IPS-11a (cell line): ENCODE measurements at regions not wholly inside any gene's neighbourhood (a gene's known extent, or its start where the extent isn't known, plus 50 kb on each side); places are given as distances from the start of the nearest gene placed in this dataset.
"Not testable (repeated sequence)": the region's sequence is repeated elsewhere in the genome, so short reads cannot be mapped to it uniquely, and the experiment has no call there.

Source experiments
- H3K4me3 ChIP-seq: one replicate; pipeline ENCODE4 v1.5.1; 2013; ENCODE audit warnings: low read depth, low read length, control low read depth

DNA sequence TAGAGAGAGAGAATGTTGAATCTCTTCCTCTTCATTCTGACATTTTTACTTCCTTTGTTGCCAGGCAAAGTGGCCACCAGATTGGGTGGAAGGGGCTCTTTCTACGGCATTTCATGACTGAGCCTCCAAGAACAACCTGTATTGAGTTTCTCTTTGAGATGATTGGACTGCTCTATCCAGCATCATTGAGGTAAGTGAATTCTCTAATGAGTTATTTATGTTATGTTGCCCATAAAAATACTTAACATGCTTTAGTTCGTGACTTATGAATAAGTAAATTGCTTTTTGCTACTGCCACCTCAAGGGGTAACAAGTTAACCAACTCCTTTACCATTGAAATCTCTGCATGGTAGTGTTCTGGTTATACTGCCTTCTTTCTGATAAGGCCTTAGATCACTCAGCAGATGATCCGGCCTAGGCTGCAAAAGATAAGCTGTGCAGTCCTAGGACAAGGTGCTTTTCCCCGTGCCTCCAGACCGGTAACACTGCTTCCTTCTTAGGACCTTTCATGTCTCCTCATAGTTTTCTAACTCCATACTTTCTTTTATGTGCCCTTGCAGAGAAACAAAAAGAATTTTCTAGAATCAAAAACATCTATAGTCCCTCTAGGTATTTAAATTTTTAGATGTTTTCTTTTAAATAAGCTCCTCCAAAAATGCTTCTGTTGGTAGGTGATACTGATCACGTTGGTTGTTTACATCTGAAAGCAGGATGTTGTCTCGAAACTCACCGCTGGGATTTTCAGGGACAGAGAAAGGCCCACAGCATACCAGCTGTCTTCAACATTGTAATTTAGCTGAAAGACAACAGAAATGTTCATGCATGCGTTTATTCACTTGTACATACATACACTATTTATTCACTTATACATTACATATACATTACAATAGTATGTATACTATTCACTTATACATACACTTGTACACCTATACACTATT lies 157.1 kb upstream of the RBPJ start:
- no peak overlapping the region for H3K4me3 ChIP-seq

GRCh38 chr4:26171501-26171900 lies 149.3 kb upstream of the RBPJ start:
- H3K4me3 ChIP-seq: no peak overlapping the region

- no peak overlapping the region for H3K4me3 ChIP-seq
These were observed 148.9 kb upstream of the RBPJ start for GRCh38 chr4:26171941-26172340.

GRCh38 chr4:26173619-26174018 lies 147.2 kb upstream of the RBPJ start:
- H3K4me3 ChIP-seq: no peak overlapping the region

DNA sequence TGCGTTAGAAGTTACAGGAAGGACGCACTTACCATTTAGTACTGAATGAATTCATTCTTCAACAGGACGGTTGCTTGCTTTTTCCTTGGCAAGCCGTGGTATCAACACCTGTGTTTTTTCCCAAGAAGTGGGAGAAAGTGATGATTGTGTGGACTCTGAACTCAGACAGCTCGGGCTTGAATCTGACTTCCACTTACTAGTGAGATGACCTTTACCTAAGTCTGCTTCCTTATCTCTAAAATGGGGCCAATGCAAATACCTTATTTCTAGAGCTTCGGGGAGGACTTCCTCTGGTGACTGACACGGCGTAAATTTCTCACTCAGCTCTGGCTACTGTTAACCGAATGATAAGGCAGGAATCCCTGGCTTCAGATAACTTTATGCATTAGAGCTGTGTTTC lies 146.8 kb upstream of the RBPJ start:
- no peak overlapping the region for H3K4me3 ChIP-seq

- no peak overlapping the region for H3K4me3 ChIP-seq
These were observed 145.6 kb upstream of the RBPJ start for GRCh38 chr4:26175006-26175786.

GRCh38 chr4:26175905-26176470 lies 144.8 kb upstream of the RBPJ start:
- no peak overlapping the region for H3K4me3 ChIP-seq

- H3K4me3 ChIP-seq: no peak overlapping the region
These were observed 144.1 kb upstream of the RBPJ start for GRCh38 chr4:26176598-26177149.

DNA sequence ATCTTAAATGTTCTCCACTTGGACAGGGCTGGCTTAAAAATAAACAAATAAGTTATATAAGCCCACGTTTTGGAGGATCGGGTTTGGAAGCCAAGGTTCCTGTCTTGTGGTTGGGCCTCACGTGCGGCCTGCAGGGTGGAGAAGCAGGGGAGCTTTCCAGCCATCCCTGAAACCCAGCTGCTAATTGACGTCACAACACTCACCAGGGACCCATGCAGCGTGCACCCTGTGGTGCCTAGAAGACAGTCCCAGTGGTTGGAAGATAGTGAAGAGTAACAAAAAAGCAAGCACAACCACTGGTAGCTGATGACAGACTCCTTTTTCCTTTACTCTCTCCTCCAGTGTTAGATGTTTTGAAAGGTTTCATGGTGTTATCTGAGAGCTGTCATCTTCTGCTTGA lies 142.0 kb upstream of the RBPJ start:
- no peak overlapping the region for H3K4me3 ChIP-seq

DNA sequence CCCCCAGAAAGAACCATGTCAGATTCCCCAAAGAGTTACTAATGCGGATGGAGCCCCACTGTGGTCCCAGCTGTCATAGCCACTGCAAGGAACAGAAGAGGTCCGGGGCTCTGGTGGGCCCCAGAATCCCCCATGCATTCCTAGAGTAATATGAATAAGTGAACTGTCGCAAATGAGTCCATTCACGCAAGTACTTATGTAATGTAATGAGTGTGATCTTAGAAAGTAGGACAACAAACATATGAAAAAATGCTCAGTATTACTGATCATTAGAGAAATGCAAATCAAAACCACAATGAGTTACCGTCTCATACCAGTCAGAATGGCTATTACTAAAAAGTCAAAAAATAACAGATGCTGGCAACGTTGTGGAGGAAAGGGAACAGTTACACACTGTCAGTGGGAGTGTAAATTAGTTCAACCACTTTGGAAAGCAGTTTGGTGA lies 141.5 kb upstream of the RBPJ start:
- H3K4me3 ChIP-seq: no peak overlapping the region

GRCh38 chr4:26181616-26182015 lies 139.2 kb upstream of the RBPJ start:
- no peak overlapping the region for H3K4me3 ChIP-seq

DNA sequence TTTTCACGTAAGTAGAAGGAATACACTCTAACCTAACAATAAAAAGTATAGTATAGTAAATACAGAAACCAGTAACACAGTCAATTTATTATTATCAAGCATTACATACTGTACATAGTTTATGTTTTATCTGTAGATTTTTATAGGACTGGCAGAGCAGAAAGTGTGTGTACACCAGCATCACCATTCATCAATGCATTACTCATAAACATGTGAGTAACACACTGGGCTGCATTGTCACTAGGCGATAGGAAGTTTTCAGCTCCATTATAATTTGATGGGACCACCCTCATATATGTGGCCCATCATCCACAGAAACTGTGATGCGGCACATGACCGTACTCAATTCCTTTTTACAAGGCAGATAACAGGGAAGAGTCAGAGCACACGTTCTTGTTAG lies 137.8 kb upstream of the RBPJ start:
- no peak overlapping the region for H3K4me3 ChIP-seq

DNA sequence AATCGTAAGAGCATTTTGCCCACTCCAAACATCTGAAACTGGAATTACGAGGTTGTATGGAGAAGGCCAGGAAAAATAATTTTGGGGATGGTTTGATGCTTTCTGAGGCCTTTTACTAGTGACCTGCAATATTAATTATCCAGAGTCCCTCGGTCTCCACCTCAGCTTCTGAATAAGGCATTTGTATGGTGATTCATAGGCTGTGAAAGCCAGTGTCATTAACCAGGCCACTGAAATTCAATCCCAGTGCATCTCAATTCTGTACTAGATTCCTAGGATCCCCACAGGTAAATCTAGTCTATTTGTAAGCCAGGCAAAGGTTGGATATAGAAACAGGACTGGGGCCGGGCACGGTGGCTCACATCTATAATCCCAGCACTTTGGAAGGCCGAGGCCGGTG lies 135.4 kb upstream of the RBPJ start:
- H3K4me3 ChIP-seq: no peak overlapping the region

- H3K4me3 ChIP-seq: no peak overlapping the region
These were observed 129.5 kb upstream of the RBPJ start for GRCh38 chr4:26191353-26191752.

DNA sequence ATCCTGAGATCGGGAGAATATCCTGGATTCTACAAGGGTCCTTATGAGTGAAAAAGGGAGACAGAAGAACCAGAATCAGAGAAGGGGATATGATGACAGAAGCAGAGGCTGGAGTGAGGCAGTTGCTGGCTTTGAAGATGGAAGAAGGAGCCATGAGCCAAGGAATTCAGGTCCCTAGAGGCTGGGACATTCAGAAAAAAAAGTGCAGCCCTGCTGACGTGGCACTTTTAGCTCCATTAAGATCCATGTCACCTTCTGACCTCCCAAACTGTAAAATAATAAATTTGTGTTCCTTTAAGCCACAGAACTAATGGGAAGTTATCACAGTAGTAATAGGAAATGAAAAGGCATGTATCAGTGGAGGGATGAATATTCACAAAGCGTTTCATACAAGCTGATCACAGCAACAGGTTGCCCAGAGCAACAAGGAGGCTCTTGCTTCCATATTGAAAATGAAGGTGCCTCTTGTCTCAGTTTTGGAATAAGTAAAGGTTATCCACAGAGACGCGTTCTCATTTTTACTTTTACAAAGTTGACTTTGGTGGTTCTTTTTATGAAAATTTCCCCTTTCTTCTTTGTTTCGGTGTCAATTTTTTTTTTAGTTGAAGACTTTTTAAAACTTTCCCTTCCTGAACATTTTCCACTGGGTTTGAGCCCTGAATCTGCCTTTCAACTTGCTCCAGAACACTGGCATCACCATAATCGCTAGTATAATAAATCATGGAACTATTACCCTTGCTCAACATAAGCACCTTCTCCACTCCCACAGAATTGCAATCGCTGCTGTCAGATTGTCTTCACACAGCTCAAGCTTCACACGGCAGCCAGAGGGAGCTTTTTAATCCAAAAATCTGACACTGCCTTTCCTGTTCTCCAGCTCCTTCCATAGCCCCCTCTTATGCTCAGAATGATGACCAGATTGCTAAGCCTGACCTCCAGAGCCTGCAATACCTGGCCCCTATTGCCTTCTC lies 127.6 kb upstream of the RBPJ start:
- H3K4me3 ChIP-seq: no peak overlapping the region

DNA sequence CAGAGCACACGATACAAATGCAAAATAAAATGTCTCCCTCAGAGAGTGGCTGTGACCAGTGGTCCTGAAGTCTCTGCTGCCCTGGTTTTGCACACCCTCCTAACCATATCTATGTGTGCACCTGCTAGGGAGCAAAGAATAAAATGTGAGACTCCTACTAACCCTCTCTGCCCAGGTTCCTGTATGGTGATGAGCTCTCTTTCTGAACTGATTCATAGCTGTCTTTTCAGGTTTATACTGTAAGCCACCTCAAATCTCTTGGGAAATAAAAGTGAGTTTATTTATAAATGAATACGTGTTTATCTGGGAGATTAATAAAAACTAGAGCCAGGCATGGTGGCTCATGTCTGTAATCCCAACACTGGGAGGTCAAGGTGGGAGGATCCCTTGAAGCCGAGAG lies 126.0 kb upstream of the RBPJ start:
- no peak overlapping the region for H3K4me3 ChIP-seq

DNA sequence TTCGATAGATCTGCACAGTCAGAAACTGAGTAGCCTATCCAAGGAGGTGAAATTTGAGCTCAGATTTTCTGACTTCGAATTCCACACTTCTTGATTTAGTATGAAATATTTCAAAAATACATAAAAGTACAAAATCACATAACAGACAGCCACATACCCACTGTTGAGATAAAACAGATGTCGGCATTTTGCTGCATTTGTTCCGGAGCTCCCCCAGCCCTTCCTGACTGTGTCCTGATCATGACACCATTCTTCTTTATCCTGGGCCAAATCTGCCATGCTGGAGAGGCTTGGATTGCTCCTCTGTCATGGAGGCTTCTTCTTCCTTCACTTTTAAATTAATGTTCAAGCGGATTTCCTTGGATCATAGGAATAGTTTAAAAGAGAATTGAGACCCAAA lies 124.2 kb upstream of the RBPJ start:
- H3K4me3 ChIP-seq: no peak overlapping the region

- H3K4me3 ChIP-seq: no peak overlapping the region
These were observed 123.6 kb upstream of the RBPJ start for GRCh38 chr4:26197018-26197779.

DNA sequence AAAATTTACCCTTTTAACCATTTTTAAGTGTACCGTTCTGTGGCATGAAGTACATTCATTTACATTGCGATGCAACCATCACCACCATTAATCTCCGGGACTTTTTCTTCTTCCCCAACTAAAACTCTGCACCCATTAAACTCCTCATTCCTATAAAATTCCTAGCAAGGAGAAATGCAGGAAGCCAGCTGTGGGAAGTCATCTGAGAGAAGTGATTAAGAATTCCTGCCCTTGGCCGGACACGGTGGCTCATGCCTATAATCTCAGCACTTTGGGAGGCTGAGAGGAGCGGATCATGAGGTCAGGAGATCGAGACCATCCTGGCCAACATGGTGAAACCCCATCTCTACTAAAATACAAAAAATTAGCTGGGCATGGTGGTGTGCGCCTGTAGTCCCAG lies 121.9 kb upstream of the RBPJ start:
- not testable (repeated sequence) for H3K4me3 ChIP-seq

DNA sequence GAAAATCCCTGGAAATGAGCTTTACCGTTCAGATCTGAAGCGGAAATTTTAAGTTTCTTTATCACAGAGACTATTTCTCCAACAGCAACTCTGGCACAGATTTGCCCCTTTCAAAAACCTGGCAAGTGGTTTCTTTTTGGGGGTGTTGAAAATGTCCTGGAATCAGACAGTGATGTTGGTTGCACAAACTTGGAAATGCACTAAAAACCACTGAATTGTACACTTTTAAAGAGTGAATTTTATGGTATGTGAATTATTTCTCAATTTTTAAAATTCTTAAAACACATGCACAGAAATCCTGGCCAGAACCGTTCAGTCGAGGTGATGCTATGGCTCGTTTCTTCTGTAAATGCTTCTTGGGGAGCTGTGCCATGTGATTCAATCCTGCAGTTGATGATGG lies 121.2 kb upstream of the RBPJ start:
- no peak overlapping the region for H3K4me3 ChIP-seq
